Liver (tissue), 8 donors: ENCODE measurements at regions not wholly inside any gene's neighbourhood (a gene's known extent, or its start where the extent isn't known, plus 50 kb on each side); places are given as distances from the start of the nearest gene placed in this dataset.

Experiments
- DNase-seq: peaks from one replicate; pipeline ENCODE4 v3.0.0-alpha.2; 2017; ENCODE audit warnings: low spot score
- H3K27ac ChIP-seq, 2 donors: one replicate each; pipeline ENCODE4 v1.7.0; 2013; ENCODE audit warnings: inconsistent platforms in 2 of 2, low read length in 2 of 2, control low read depth in 1 of 2, low read depth in 1 of 2, mild to moderate bottlenecking in 1 of 2
- H3K27me3 ChIP-seq, 4 donors: one replicate each; pipeline versions ENCODE4 v1.6.1 to v1.7.0; 2013; ENCODE audit warnings: low read length in 3 of 4, inconsistent platforms in 1 of 4, mild to moderate bottlenecking in 1 of 4, moderate library complexity in 1 of 4; ENCODE audit not compliant: control insufficient read depth in 4 of 4, insufficient read depth in 4 of 4
- H3K36me3 ChIP-seq, 4 donors: one replicate each; pipeline versions ENCODE4 v1.6.1 to v1.7.0; 2013; ENCODE audit warnings: low read length in 3 of 4, mild to moderate bottlenecking in 3 of 4, low read depth in 1 of 4, moderate library complexity in 1 of 4; ENCODE audit not compliant: control insufficient read depth in 4 of 4, insufficient read depth in 3 of 4
- H3K4me1 ChIP-seq, 4 donors: one replicate each; pipeline versions ENCODE4 v1.6.1 to v1.7.0; 2013; ENCODE audit warnings: low read length in 3 of 4, mild to moderate bottlenecking in 3 of 4, moderate library complexity in 1 of 4; ENCODE audit not compliant: control insufficient read depth in 4 of 4, insufficient read depth in 4 of 4
- H3K4me3 ChIP-seq, 3 donors: one replicate each; pipeline versions ENCODE4 v1.6.1 to v1.7.0; 2013; ENCODE audit warnings: low read length in 3 of 3, control low read depth in 1 of 3, low read depth in 1 of 3, mild to moderate bottlenecking in 1 of 3
- H3K9ac ChIP-seq, 2 donors: one replicate each; pipeline ENCODE4 v1.7.0; 2013; ENCODE audit warnings: low read length in 2 of 2, mild to moderate bottlenecking in 2 of 2, moderate library complexity in 2 of 2, control low read depth in 1 of 2, low read depth in 1 of 2
- H3K9me3 ChIP-seq, 4 donors: one replicate each; pipeline versions ENCODE4 v1.6.1 to v1.7.0; 2013; ENCODE audit warnings: low read length in 3 of 4; ENCODE audit not compliant: control insufficient read depth in 4 of 4
- ATF3 ChIP-seq: IDR thresholded peaks from 2 replicates; pipeline ENCODE4 v1.6.1; 2016; ENCODE audit warnings: antibody characterized with exemption
- CTCF ChIP-seq: fragments of 150-350 bp; IDR thresholded peaks from 2 replicates; pipeline ENCODE4 v1.5.1; 2017; ENCODE audit warnings: improper control_type of control experiment, low read depth, low read length; ENCODE audit not compliant: missing input control
- FOXA1 ChIP-seq: IDR thresholded peaks from 2 replicates; pipeline ENCODE4 v1.6.1; 2016; ENCODE audit warnings: antibody characterized with exemption
- FOXA2 ChIP-seq: IDR thresholded peaks from 2 replicates; pipeline ENCODE4 v1.6.1; 2016; ENCODE audit warnings: antibody characterized with exemption
- GABPA ChIP-seq, 2 donors: IDR thresholded peaks in 1 of 2; conservative IDR thresholded peaks in 1 of 2; 2 replicates each; pipeline ENCODE4 v1.6.1; 2016; ENCODE audit warnings: antibody characterized with exemption in 2 of 2, mild to moderate bottlenecking in 1 of 2, moderate library complexity in 1 of 2
- HNF4A ChIP-seq, 2 donors: conservative IDR thresholded peaks; 2 replicates each; pipeline ENCODE4 v1.6.1; 2016; ENCODE audit warnings: antibody characterized with exemption in 2 of 2, mild to moderate bottlenecking in 2 of 2
- HNF4G ChIP-seq: IDR thresholded peaks from 2 replicates; pipeline ENCODE4 v1.6.1; 2016; ENCODE audit warnings: antibody characterized with exemption
- JUND ChIP-seq, 2 donors: IDR thresholded peaks; 2 replicates each; pipeline ENCODE4 v1.6.1; 2016; ENCODE audit warnings: antibody characterized with exemption in 2 of 2
- MAX ChIP-seq: IDR thresholded peaks from 2 replicates; pipeline ENCODE4 v1.6.1; 2016; ENCODE audit warnings: antibody characterized with exemption
- RAD21 ChIP-seq, 2 donors: IDR thresholded peaks; 2 replicates each; pipeline ENCODE4 v1.6.1; 2016; ENCODE audit warnings: antibody characterized with exemption in 2 of 2, mild to moderate bottlenecking in 2 of 2
- REST ChIP-seq: IDR thresholded peaks from 2 replicates; pipeline ENCODE4 v1.6.1; 2016; ENCODE audit warnings: antibody characterized with exemption, mild to moderate bottlenecking
- RXRA ChIP-seq, 2 donors: IDR thresholded peaks; 2 replicates each; pipeline ENCODE4 v1.6.1; 2017 to 2018; ENCODE audit warnings: antibody characterized with exemption in 2 of 2, mild to moderate bottlenecking in 1 of 2
- SP1 ChIP-seq: IDR thresholded peaks from 2 replicates; pipeline ENCODE4 v1.6.1; 2018; ENCODE audit warnings: antibody characterized with exemption, mild to moderate bottlenecking
- TAF1 ChIP-seq: conservative IDR thresholded peaks from 2 replicates; pipeline ENCODE4 v1.6.1; 2016; ENCODE audit warnings: antibody characterized with exemption, mild to moderate bottlenecking
- YY1 ChIP-seq: IDR thresholded peaks from 2 replicates; pipeline ENCODE4 v1.6.1; 2016; ENCODE audit warnings: antibody characterized with exemption, mild to moderate bottlenecking
- ZBTB33 ChIP-seq: IDR thresholded peaks from 2 replicates; pipeline ENCODE4 v1.6.1; 2016; ENCODE audit warnings: antibody characterized with exemption
- WGBS: extraction: QIAGEN DNeasy Blood & Tissue Kit; methylation state at CpG from one replicate; pipeline ENCODE4 v1.1.7; 2013; 5-methylcytosine and 5-hydroxymethylcytosine counted together
- donor health status: healthy.
- donor health status: healthy.
- donor health status: healthy.
- donor health status: healthy.
- donor health status: healthy.

- no peak for TF ChIP-seq ZBTB33
- no peak for TF ChIP-seq SP1
- TF ChIP-seq TAF1: no peak
- TF ChIP-seq RAD21 (IDR thresholded peaks at IDR 0.05): no peak
- TF ChIP-seq GABPA (IDR thresholded peaks at IDR 0.05 in 1 of 2, conservative IDR thresholded peaks at IDR 0.05 in 1 of 2): no peak
- TF ChIP-seq CTCF: no peak
- TF ChIP-seq FOXA2: no peak
- TF ChIP-seq MAX: no peak
These were observed 675.9 kb downstream of the SEMA5A start (continued) for GRCh38 chr5:8869932-8870331.

- H3K9me3 ChIP-seq: no peaks in the 10 kb centered on the region
- H3K9ac ChIP-seq: no peak overlapping the region
- no peaks in the 10 kb centered on the region for H3K4me1 ChIP-seq
- 77% methylated on average over 20 of the region's 20 CpGs for WGBS
- H3K4me3 ChIP-seq: no peak overlapping the region
- H3K27me3 ChIP-seq: no peaks in the 10 kb centered on the region
- no peak for DNase-seq
- H3K36me3 ChIP-seq: no peaks in the 10 kb centered on the region
- no peak overlapping the region for H3K27ac ChIP-seq
- no peak for TF ChIP-seq REST
- TF ChIP-seq JUND (IDR thresholded peaks at IDR 0.05): no peak
- TF ChIP-seq RXRA (IDR thresholded peaks at IDR 0.05): no peak
- TF ChIP-seq HNF4A (conservative IDR thresholded peaks at IDR 0.05): no peak
- no peak for TF ChIP-seq FOXA1
- TF ChIP-seq GABPA (IDR thresholded peaks at IDR 0.05 in 1 of 2, conservative IDR thresholded peaks at IDR 0.05 in 1 of 2): no peak
- no peak for TF ChIP-seq ATF3
- no peak for TF ChIP-seq RAD21 (IDR thresholded peaks at IDR 0.05)
- TF ChIP-seq HNF4G: no peak
- TF ChIP-seq YY1: no peak
These were observed 675.4 kb downstream of the SEMA5A start for GRCh38 chr5:8870349-8870958.
